Loucy (cell line): ENCODE measurements at regions not wholly inside any gene's neighbourhood (a gene's known extent, or its start where the extent isn't known, plus 50 kb on each side); places are given as distances from the start of the nearest gene placed in this dataset.

Source experiments
- EZH2phosphoT487 ChIP-seq: fragments of 200-600 bp; IDR thresholded peaks from 2 replicates; pipeline ENCODE4 v1.6.1; 2018; ENCODE audit warnings: antibody characterized with exemption, mild to moderate bottlenecking, moderate library complexity, borderline replicate concordance
- TF ChIP-seq, protein P1 (sequence below): fragments of 200-600 bp; sonication (generic); conservative IDR thresholded peaks from 2 replicates; pipeline ENCODE4 v1.5.1; 2014; ENCODE audit warnings: mild to moderate bottlenecking, antibody characterized with exemption, low read length

DNA sequence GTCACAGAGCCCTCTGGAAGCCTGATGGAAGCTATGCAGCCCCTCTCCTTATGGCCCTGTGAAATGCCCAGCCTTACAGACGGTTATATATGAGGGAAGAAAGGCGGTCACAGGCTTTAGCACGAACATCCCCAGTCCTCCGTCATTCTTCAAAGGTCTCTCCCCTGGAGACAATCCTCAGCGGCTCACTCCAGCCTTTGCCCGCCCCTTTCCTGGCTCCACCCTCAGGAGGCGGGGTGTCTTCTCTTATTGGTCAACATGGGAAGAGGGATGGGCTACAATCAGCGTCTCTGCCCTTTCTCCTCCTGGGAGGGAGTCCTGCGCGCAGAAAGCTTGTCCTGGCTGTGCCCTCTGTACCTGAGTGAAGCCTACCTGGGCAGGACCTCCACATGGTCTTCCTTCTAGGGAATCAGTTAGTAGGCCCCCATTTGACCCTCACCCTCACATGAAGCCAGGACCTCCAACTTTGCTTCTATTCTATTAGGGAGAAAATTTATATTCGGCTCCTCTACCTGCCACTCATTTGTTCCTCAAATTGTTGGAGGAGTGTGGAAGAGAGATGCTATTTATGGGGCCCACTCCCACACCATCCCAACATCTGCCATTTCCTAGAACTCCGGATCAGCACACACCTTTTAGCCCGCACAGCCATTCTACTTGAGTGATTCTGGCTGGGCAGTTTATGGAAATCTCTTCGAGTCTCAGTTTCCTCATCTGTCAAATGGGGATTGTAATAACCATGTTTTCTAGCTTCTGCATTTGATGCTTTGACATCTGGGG is 112.9 kb upstream of the SLC6A11 start:
- TF ChIP-seq, protein P1, sequence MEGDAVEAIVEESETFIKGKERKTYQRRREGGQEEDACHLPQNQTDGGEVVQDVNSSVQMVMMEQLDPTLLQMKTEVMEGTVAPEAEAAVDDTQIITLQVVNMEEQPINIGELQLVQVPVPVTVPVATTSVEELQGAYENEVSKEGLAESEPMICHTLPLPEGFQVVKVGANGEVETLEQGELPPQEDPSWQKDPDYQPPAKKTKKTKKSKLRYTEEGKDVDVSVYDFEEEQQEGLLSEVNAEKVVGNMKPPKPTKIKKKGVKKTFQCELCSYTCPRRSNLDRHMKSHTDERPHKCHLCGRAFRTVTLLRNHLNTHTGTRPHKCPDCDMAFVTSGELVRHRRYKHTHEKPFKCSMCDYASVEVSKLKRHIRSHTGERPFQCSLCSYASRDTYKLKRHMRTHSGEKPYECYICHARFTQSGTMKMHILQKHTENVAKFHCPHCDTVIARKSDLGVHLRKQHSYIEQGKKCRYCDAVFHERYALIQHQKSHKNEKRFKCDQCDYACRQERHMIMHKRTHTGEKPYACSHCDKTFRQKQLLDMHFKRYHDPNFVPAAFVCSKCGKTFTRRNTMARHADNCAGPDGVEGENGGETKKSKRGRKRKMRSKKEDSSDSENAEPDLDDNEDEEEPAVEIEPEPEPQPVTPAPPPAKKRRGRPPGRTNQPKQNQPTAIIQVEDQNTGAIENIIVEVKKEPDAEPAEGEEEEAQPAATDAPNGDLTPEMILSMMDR, result no peak
- no peak for TF ChIP-seq EZH2phosphoT487
